PC-3 (cell line): ENCODE measurements at regions not wholly inside any gene's neighbourhood (a gene's known extent, or its start where the extent isn't known, plus 50 kb on each side); places are given as distances from the start of the nearest gene placed in this dataset.
A peak's percentile ranks its signal among the peaks of the same experiment; 100 is the strongest.

Experiments
- ATAC-seq: fragments of 200-7000 bp; cut with Tn5 transposase; 2 replicates; pipeline ENCODE4 v1.9.1; 2020; ENCODE audit warnings: mild to moderate bottlenecking, moderate library complexity
- BruUV-seq: library from RNA; stranded (reverse); fragments of 400-500 nt; replicated peaks from 2 replicates; lab custom pipeline; 2021; lab: Mats Ljungman, UMichigan
- CTCF ChIA-PET: fragments of 300-600 bp; sonication (Branson Sonifier 250); formaldehyde crosslinking; loops from one replicate; lab custom pipeline; 2022; ENCODE audit warnings: antibody characterized with exemption; lab: Charles Lee
- POLR2A ChIA-PET: fragments of 300-600 bp; sonication (Branson Sonifier 250); formaldehyde crosslinking; loops from one replicate; lab custom pipeline; 2022; ENCODE audit warnings: antibody characterized with exemption; ENCODE audit not compliant: unreplicated experiment; lab: Charles Lee
- DNase-seq: peaks from one replicate; pipeline ENCODE4 v3.0.0-alpha.2; 2015
- H2AFZ ChIP-seq: fragments of 300-600 bp; sonication (generic); 2 replicates; pipeline ENCODE4 v1.6.0; 2016; ENCODE audit warnings: antibody characterized with exemption, low read length
- H3F3A ChIP-seq: fragments of 300-600 bp; sonication (generic); one replicate; pipeline ENCODE4 v1.6.0; 2017; ENCODE audit warnings: antibody characterized with exemption, low read length, control low read depth, mild to moderate bottlenecking; ENCODE audit not compliant: unreplicated experiment
- H3K27ac ChIP-seq: fragments of 300-600 bp; sonication (generic); 2 replicates; pipeline ENCODE4 v1.5.1; 2016; ENCODE audit warnings: mild to moderate bottlenecking, low read length
- H3K27me3 ChIP-seq: fragments of 300-600 bp; sonication (generic); 2 replicates; pipeline ENCODE4 v1.6.1; 2016; ENCODE audit warnings: low read length, mixed read lengths
- H3K36me3 ChIP-seq: fragments of 300-600 bp; sonication (generic); 2 replicates; pipeline ENCODE4 v1.6.1; 2016; ENCODE audit warnings: low read depth, mixed run types, low read length, mixed read lengths
- H3K4me1 ChIP-seq: fragments of 300-600 bp; sonication (generic); 2 replicates; pipeline ENCODE4 v1.5.1; 2016; ENCODE audit warnings: low read length; ENCODE audit not compliant: insufficient read depth
- H3K4me2 ChIP-seq: fragments of 300-600 bp; sonication (generic); 2 replicates; pipeline ENCODE4 v1.6.0; 2016; ENCODE audit warnings: low read length
- H3K4me3 ChIP-seq: fragments of 300-600 bp; sonication (generic); 2 replicates; pipeline ENCODE4 v1.5.1; 2016; ENCODE audit warnings: mild to moderate bottlenecking, low read length, mixed read lengths
- H3K79me2 ChIP-seq: fragments of 300-600 bp; sonication (generic); 2 replicates; pipeline ENCODE4 v1.6.1; 2017; ENCODE audit warnings: low read length, mixed read lengths
- H3K9ac ChIP-seq: fragments of 300-600 bp; sonication (generic); 2 replicates; pipeline ENCODE4 v1.6.0; 2016; ENCODE audit warnings: mild to moderate bottlenecking, low read length
- H3K9me2 ChIP-seq: fragments of 300-600 bp; sonication (generic); replicated peaks from 2 replicates; pipeline ENCODE4 v1.6.1; 2016; ENCODE audit warnings: mixed run types, low read length, mixed read lengths
- H3K9me3 ChIP-seq: fragments of 300-600 bp; sonication (generic); 2 replicates; pipeline ENCODE4 v1.6.1; 2016; ENCODE audit warnings: low read length, mixed read lengths
- H4K20me1 ChIP-seq: fragments of 300-600 bp; sonication (generic); 2 replicates; pipeline ENCODE4 v1.6.1; 2016; ENCODE audit warnings: low read length, mixed read lengths
- EZH2 ChIP-seq: fragments of 300-600 bp; sonication (generic); IDR thresholded peaks from one replicate; pipeline ENCODE4 v1.6.1; 2017; ENCODE audit warnings: antibody characterized with exemption, mild to moderate bottlenecking, low read length; ENCODE audit not compliant: unreplicated experiment
- EZH2phosphoT487 ChIP-seq: fragments of 300-600 bp; sonication (generic); IDR thresholded peaks from 2 replicates; pipeline ENCODE4 v1.6.1; 2018; ENCODE audit warnings: mild to moderate bottlenecking, antibody characterized with exemption, low read length, borderline replicate concordance
- intact Hi-C: fragments of 100-400 bp; cut with micrococcal nuclease; formaldehyde crosslinking; loops from 2 replicates; pipeline ENCODE4 v1.9.0; 2023
- TF ChIP-seq, protein P1 (sequence below): fragments of 300-600 bp; sonication (generic); conservative IDR thresholded peaks from 2 replicates; pipeline ENCODE4 v1.5.1; 2017; ENCODE audit warnings: antibody characterized with exemption, low read depth, mild to moderate bottlenecking, low read length

GRCh38 chrX:46321676-46322075 lies 223.5 kb downstream of the ZNF674 start:
- intact Hi-C loops: loop anchor here (10.0 kb wide), 1 partner anchor 57 kb away; no protein-coding TSS in a partner anchor
- Histone ChIP-seq H4K20me1 (no peaks in the 10 kb centered on the region), H3K4me1 (peaks cover 53% of the 10 kb centered on the region), H3K4me2 (no peak overlapping the region), H3K9me2 (no peaks in the 10 kb centered on the region), H3K9me3 (no peaks in the 10 kb centered on the region), H2AFZ (no peak overlapping the region), H3K79me2 (peaks cover 16% of the 10 kb centered on the region; the same call in 1 of the 2 replicates), H3K4me3 (no peak overlapping the region), H3K36me3 (no peaks in the 10 kb centered on the region), H3K27me3 (no peaks in the 10 kb centered on the region), H3K9ac (no peak overlapping the region), H3F3A (peaks cover 5% of the 10 kb centered on the region), H3K27ac (0 out of 2 replicates have a peak overlapping the region, but pooled peaks have one; percentile 78)
- DNase-seq: no peak
- POLR2A ChIA-PET: no interaction called here
- CTCF ChIA-PET: no interaction called here
- TF ChIP-seq, protein P1, sequence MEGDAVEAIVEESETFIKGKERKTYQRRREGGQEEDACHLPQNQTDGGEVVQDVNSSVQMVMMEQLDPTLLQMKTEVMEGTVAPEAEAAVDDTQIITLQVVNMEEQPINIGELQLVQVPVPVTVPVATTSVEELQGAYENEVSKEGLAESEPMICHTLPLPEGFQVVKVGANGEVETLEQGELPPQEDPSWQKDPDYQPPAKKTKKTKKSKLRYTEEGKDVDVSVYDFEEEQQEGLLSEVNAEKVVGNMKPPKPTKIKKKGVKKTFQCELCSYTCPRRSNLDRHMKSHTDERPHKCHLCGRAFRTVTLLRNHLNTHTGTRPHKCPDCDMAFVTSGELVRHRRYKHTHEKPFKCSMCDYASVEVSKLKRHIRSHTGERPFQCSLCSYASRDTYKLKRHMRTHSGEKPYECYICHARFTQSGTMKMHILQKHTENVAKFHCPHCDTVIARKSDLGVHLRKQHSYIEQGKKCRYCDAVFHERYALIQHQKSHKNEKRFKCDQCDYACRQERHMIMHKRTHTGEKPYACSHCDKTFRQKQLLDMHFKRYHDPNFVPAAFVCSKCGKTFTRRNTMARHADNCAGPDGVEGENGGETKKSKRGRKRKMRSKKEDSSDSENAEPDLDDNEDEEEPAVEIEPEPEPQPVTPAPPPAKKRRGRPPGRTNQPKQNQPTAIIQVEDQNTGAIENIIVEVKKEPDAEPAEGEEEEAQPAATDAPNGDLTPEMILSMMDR: no peak
- TF ChIP-seq EZH2phosphoT487 (no peak), EZH2 (no peak)
- BruUV-seq: no TSS peak
- ATAC-seq: no peak

GRCh38 chrX:46319750-46320149 lies 225.5 kb downstream of the ZNF674 start:
- Histone ChIP-seq H3K9me2 (no peaks in the 10 kb centered on the region), H3K36me3 (no peaks in the 10 kb centered on the region), H3K27ac (peak overlapping the region; percentile 78), H3F3A (no peaks in the 10 kb centered on the region), H3K9ac (no peak overlapping the region), H3K4me3 (no peak overlapping the region), H3K27me3 (no peaks in the 10 kb centered on the region), H3K9me3 (no peaks in the 10 kb centered on the region), H4K20me1 (no peaks in the 10 kb centered on the region), H3K79me2 (peaks cover 13% of the 10 kb centered on the region; the same call in 1 of the 2 replicates), H3K4me1 (peaks cover 38% of the 10 kb centered on the region), H2AFZ (no peak overlapping the region), H3K4me2 (peak overlapping the region; percentile 65; the same call in 1 of the 2 replicates)
- intact Hi-C loops: loop anchor here (10.0 kb wide), 1 partner anchor 55 kb away; no protein-coding TSS in a partner anchor
- TF ChIP-seq EZH2: no peak
- TF ChIP-seq, protein P1: no peak
- no peak for TF ChIP-seq EZH2phosphoT487
- no peak for ATAC-seq
- ChIA-PET POLR2A (no interaction called here), CTCF (interaction anchor here (0.6 kb wide), 1 partner anchor 158 kb away, joined by 3 read pairs; no protein-coding TSS in a partner anchor)
- BruUV-seq: no TSS peak
- no peak for DNase-seq

- no peak overlapping the region for H3K27ac ChIP-seq
- no peaks in the 10 kb centered on the region for H4K20me1 ChIP-seq
- peaks cover 31% of the 10 kb centered on the region for H3K4me1 ChIP-seq
- ChIA-PET POLR2A (no interaction called here), CTCF (no interaction called here)
- H3K9ac ChIP-seq: no peak overlapping the region
- no peak overlapping the region for H3K4me2 ChIP-seq
- no peaks in the 10 kb centered on the region for H3K9me3 ChIP-seq
- DNase-seq (no peak), ATAC-seq (no peak)
- H2AFZ ChIP-seq: no peak overlapping the region
- no peaks in the 10 kb centered on the region for H3F3A ChIP-seq
- no peaks in the 10 kb centered on the region for H3K27me3 ChIP-seq
- H3K79me2 ChIP-seq: 0 out of 2 replicates have a peak, but pooled peaks cover 4% of the 10 kb centered on the region
- TF ChIP-seq EZH2: no peak
- TF ChIP-seq, protein P1: no peak
- no peak for TF ChIP-seq EZH2phosphoT487
- intact Hi-C loops: no loop called here
- no peak overlapping the region for H3K4me3 ChIP-seq
- no peaks in the 10 kb centered on the region for H3K36me3 ChIP-seq
- BruUV-seq: no TSS peak
- no peaks in the 10 kb centered on the region for H3K9me2 ChIP-seq
Measured at GRCh38 chrX:46318551-46318950, 226.7 kb downstream of the ZNF674 start.
